ENCODE measurements at regions not wholly inside any gene's neighbourhood (a gene's known extent, or its start where the extent isn't known, plus 50 kb on each side); places are given as distances from the start of the nearest gene placed in this dataset.

- CTCF ChIA-PET (ENCODE audit: partially characterized antibody), result no interaction called here
Measured at GRCh38 chr3:34783876-34784275, 855.4 kb upstream of the ARPP21 start.

GRCh38 chr3:34793057-34793456, 846.3 kb upstream of the ARPP21 start:
- H3K4me1 Mint-ChIP-seq, result no peaks in the 10 kb centered on the region
- Histone ChIP-seq H3K27ac (ENCODE audit: low read depth, low read length) (no peak overlapping the region), H3K36me3 (ENCODE audit: insufficient read depth, low read length) (no peaks in the 10 kb centered on the region), H3K4me1 (ENCODE audit: insufficient read depth, low read length) (no peaks in the 10 kb centered on the region), H3K27me3 (ENCODE audit: insufficient read depth, low read length) (no peaks in the 10 kb centered on the region), H3K4me3 (ENCODE audit: low read length in 2 of 2) (no peak overlapping the region), H3K9me3 (ENCODE audit: control insufficient read depth in 1 of 2, low read length in 2 of 2) (no peaks in the 10 kb centered on the region)
- no peak overlapping the region for H3K4me3 Mint-ChIP-seq
- ChIA-PET POLR2A (ENCODE audit: partially characterized antibody) (no interaction called here), CTCF (ENCODE audit: partially characterized antibody) (no interaction called here)
- no peak overlapping the region for H3K27ac Mint-ChIP-seq
- no peaks in the 10 kb centered on the region for H3K36me3 Mint-ChIP-seq
- no peaks in the 10 kb centered on the region for H3K27me3 Mint-ChIP-seq
- peaks cover 0 to 8% (median 3%) of the 10 kb centered on the region in 8 donors for H3K9me3 Mint-ChIP-seq
- DNase-seq, result no peak
- intact Hi-C loops (cut with micrococcal nuclease), result no loop called here

More at GRCh38 chr3:34783876-34784275, 855.4 kb upstream of the ARPP21 start:
- Histone ChIP-seq H3K9me3 (ENCODE audit: control insufficient read depth in 1 of 2, low read length in 2 of 2) (no peaks in the 10 kb centered on the region), H3K27ac (ENCODE audit: low read depth, low read length) (no peak overlapping the region), H3K36me3 (ENCODE audit: insufficient read depth, low read length) (no peaks in the 10 kb centered on the region), H3K4me1 (ENCODE audit: insufficient read depth, low read length) (no peaks in the 10 kb centered on the region), H3K4me3 (ENCODE audit: low read length in 2 of 2) (no peak overlapping the region), H3K27me3 (ENCODE audit: insufficient read depth, low read length) (no peaks in the 10 kb centered on the region)
- no peak overlapping the region for H3K4me3 Mint-ChIP-seq
- no peak for DNase-seq
- no peaks in the 10 kb centered on the region for H3K36me3 Mint-ChIP-seq
- intact Hi-C loops (cut with micrococcal nuclease), result no loop called here
- H3K27me3 Mint-ChIP-seq, result no peaks in the 10 kb centered on the region
- POLR2A ChIA-PET (ENCODE audit: partially characterized antibody), result no interaction called here
- no peaks in the 10 kb centered on the region for H3K4me1 Mint-ChIP-seq
- H3K27ac Mint-ChIP-seq, result no peak overlapping the region
- peaks cover 0 to 9% (median 2%) of the 10 kb centered on the region in 8 donors for H3K9me3 Mint-ChIP-seq

- no peak for DNase-seq
- H3K4me3 ChIP-seq (ENCODE audit: low read length in 2 of 2), result no peak overlapping the region
- H3K36me3 Mint-ChIP-seq, result no peaks in the 10 kb centered on the region
- CTCF ChIA-PET (ENCODE audit: partially characterized antibody), result no interaction called here
- H3K9me3 ChIP-seq (ENCODE audit: control insufficient read depth in 1 of 2, low read length in 2 of 2), result no peaks in the 10 kb centered on the region
- intact Hi-C loops (cut with micrococcal nuclease), result no loop called here
- no peaks in the 10 kb centered on the region for H3K4me1 Mint-ChIP-seq
- H3K4me1 ChIP-seq (ENCODE audit: insufficient read depth, low read length), result no peaks in the 10 kb centered on the region
- POLR2A ChIA-PET (ENCODE audit: partially characterized antibody), result no interaction called here
- H3K27ac Mint-ChIP-seq, result no peak overlapping the region
- H3K27ac ChIP-seq (ENCODE audit: low read depth, low read length), result no peak overlapping the region
- H3K9me3 Mint-ChIP-seq, result peaks cover 0 to 5% (median 2%) of the 10 kb centered on the region in 8 donors
- no peaks in the 10 kb centered on the region for H3K36me3 ChIP-seq (ENCODE audit: insufficient read depth, low read length)
- no peaks in the 10 kb centered on the region for H3K27me3 ChIP-seq (ENCODE audit: insufficient read depth, low read length)
- H3K27me3 Mint-ChIP-seq, result no peaks in the 10 kb centered on the region
- no peak overlapping the region for H3K4me3 Mint-ChIP-seq
Measured at GRCh38 chr3:34807611-34808010, 831.7 kb upstream of the ARPP21 start.

- Histone ChIP-seq H3K27ac (ENCODE audit: low read depth, low read length) (no peak overlapping the region), H3K4me3 (ENCODE audit: low read length in 2 of 2) (no peak overlapping the region), H3K36me3 (ENCODE audit: insufficient read depth, low read length) (no peaks in the 10 kb centered on the region), H3K9me3 (ENCODE audit: control insufficient read depth in 1 of 2, low read length in 2 of 2) (no peaks in the 10 kb centered on the region), H3K4me1 (ENCODE audit: insufficient read depth, low read length) (no peaks in the 10 kb centered on the region), H3K27me3 (ENCODE audit: insufficient read depth, low read length) (no peaks in the 10 kb centered on the region)
- no peak for DNase-seq
- ChIA-PET CTCF (ENCODE audit: partially characterized antibody) (no interaction called here), POLR2A (ENCODE audit: partially characterized antibody) (no interaction called here)
- intact Hi-C loops (cut with micrococcal nuclease), result no loop called here
- Mint-ChIP-seq H3K9me3 (peaks cover 0 to 5% (median 2%) of the 10 kb centered on the region in 8 donors), H3K4me1 (no peaks in the 10 kb centered on the region), H3K27ac (no peak overlapping the region), H3K27me3 (no peaks in the 10 kb centered on the region), H3K4me3 (no peak overlapping the region), H3K36me3 (no peaks in the 10 kb centered on the region)
Measured at GRCh38 chr3:34808287-34808686, 831.0 kb upstream of the ARPP21 start.

GRCh38 chr3:34828847-34829246, 810.5 kb upstream of the ARPP21 start:
- Histone ChIP-seq H3K27ac (ENCODE audit: low read depth, low read length) (no peak overlapping the region), H3K4me1 (ENCODE audit: insufficient read depth, low read length) (no peaks in the 10 kb centered on the region), H3K36me3 (ENCODE audit: insufficient read depth, low read length) (no peaks in the 10 kb centered on the region), H3K27me3 (ENCODE audit: insufficient read depth, low read length) (no peaks in the 10 kb centered on the region), H3K9me3 (ENCODE audit: control insufficient read depth in 1 of 2, low read length in 2 of 2) (no peaks in the 10 kb centered on the region), H3K4me3 (ENCODE audit: low read length in 2 of 2) (no peak overlapping the region)
- no peak overlapping the region for H3K27ac Mint-ChIP-seq
- H3K4me3 Mint-ChIP-seq, result no peak overlapping the region
- CTCF ChIA-PET (ENCODE audit: partially characterized antibody), result no interaction called here
- H3K9me3 Mint-ChIP-seq, result peaks cover 0 to 11% (median 6%) of the 10 kb centered on the region in 8 donors
- POLR2A ChIA-PET (ENCODE audit: partially characterized antibody), result no interaction called here
- DNase-seq, result no peak
- no peaks in the 10 kb centered on the region for H3K4me1 Mint-ChIP-seq
- intact Hi-C loops (cut with micrococcal nuclease), result no loop called here
- no peaks in the 10 kb centered on the region for H3K36me3 Mint-ChIP-seq
- H3K27me3 Mint-ChIP-seq, result no peaks in the 10 kb centered on the region

GRCh38 chr3:34832865-34833508, 806.3 kb upstream of the ARPP21 start:
- Histone ChIP-seq H3K4me3 (ENCODE audit: low read length in 2 of 2) (no peak overlapping the region), H3K27ac (ENCODE audit: low read depth, low read length) (no peak overlapping the region), H3K27me3 (ENCODE audit: insufficient read depth, low read length) (no peaks in the 10 kb centered on the region), H3K9me3 (ENCODE audit: control insufficient read depth in 1 of 2, low read length in 2 of 2) (no peaks in the 10 kb centered on the region), H3K4me1 (ENCODE audit: insufficient read depth, low read length) (no peaks in the 10 kb centered on the region), H3K36me3 (ENCODE audit: insufficient read depth, low read length) (no peaks in the 10 kb centered on the region)
- intact Hi-C loops (cut with micrococcal nuclease), result no loop called here
- no peak overlapping the region for H3K27ac Mint-ChIP-seq
- no peaks in the 10 kb centered on the region for H3K27me3 Mint-ChIP-seq
- ChIA-PET POLR2A (ENCODE audit: partially characterized antibody) (no interaction called here), CTCF (ENCODE audit: partially characterized antibody) (no interaction called here)
- H3K36me3 Mint-ChIP-seq, result no peaks in the 10 kb centered on the region
- H3K4me3 Mint-ChIP-seq, result no peak overlapping the region
- DNase-seq, result no peak
- peaks cover 0 to 6% (median 4%) of the 10 kb centered on the region in 8 donors for H3K9me3 Mint-ChIP-seq
- H3K4me1 Mint-ChIP-seq, result no peaks in the 10 kb centered on the region

- Histone ChIP-seq H3K9me3 (ENCODE audit: control insufficient read depth in 1 of 2, low read length in 2 of 2) (no peaks in the 10 kb centered on the region), H3K4me1 (ENCODE audit: insufficient read depth, low read length) (no peaks in the 10 kb centered on the region), H3K27ac (ENCODE audit: low read depth, low read length) (no peak overlapping the region), H3K27me3 (ENCODE audit: insufficient read depth, low read length) (no peaks in the 10 kb centered on the region), H3K36me3 (ENCODE audit: insufficient read depth, low read length) (no peaks in the 10 kb centered on the region), H3K4me3 (ENCODE audit: low read length in 2 of 2) (no peak overlapping the region)
- no peak for DNase-seq
- H3K4me3 Mint-ChIP-seq, result no peak overlapping the region
- peaks cover 0 to 7% (median 2%) of the 10 kb centered on the region in 8 donors for H3K9me3 Mint-ChIP-seq
- intact Hi-C loops (cut with micrococcal nuclease), result loop anchor here (1.0 kb wide), 1 partner anchor 36 kb away; no protein-coding TSS in a partner anchor
- CTCF ChIA-PET (ENCODE audit: partially characterized antibody), result no interaction called here
- POLR2A ChIA-PET (ENCODE audit: partially characterized antibody), result no interaction called here
- H3K27me3 Mint-ChIP-seq, result no peaks in the 10 kb centered on the region
- H3K27ac Mint-ChIP-seq, result no peak overlapping the region
- no peaks in the 10 kb centered on the region for H3K4me1 Mint-ChIP-seq
- no peaks in the 10 kb centered on the region for H3K36me3 Mint-ChIP-seq
Measured at GRCh38 chr3:34837848-34838741, 801.2 kb upstream of the ARPP21 start.
